Endothelial cell of umbilical vein (primary cell): ENCODE measurements at regions not wholly inside any gene's neighbourhood (a gene's known extent, or its start where the extent isn't known, plus 50 kb on each side); places are given as distances from the start of the nearest gene placed in this dataset.

ENCODE experiments used
- BruUV-seq: library from RNA; stranded (reverse); fragments of 400-500 nt; replicated peaks from 2 replicates; lab custom pipeline; 2021; lab: Mats Ljungman, UMichigan
- CTCF ChIA-PET: fragments of 300-600, 350-600 bp; sonication (Branson Sonifier 250); formaldehyde crosslinking; loops from one replicate; lab custom pipeline; 2021; ENCODE audit warnings: antibody characterized with exemption, inconsistent platforms; lab: Charles Lee
- POLR2A ChIA-PET: fragments of 300-600, 350-600 bp; sonication (Branson Sonifier 250); formaldehyde crosslinking; loops from one replicate; lab custom pipeline; 2021; ENCODE audit warnings: antibody characterized with exemption, inconsistent platforms; lab: Charles Lee
- DNase-seq: peaks from one replicate; pipeline ENCODE4 v3.0.0-alpha.2; 2011; ENCODE audit warnings: low read depth, low spot score
- FAIRE-seq: peaks from 2 replicates; lab custom pipeline; 2011; peaks lifted over from hg19 to GRCh38; lab: Jason Lieb, UNC
- H2AFZ ChIP-seq: 2 replicates; pipeline ENCODE4 v1.6.0; 2012; ENCODE audit warnings: low read depth, low read length, control low read depth, inconsistent platforms
- H3K27ac ChIP-seq: 2 replicates; pipeline ENCODE4 v1.5.1; 2011; ENCODE audit warnings: low read depth, mild to moderate bottlenecking, control low read depth, low read length, moderate library complexity; ENCODE audit not compliant: insufficient read depth
- H3K27me3 ChIP-seq, 2 experiments: 2 replicates each; pipeline versions ENCODE4 v1.6.0 to v1.6.1; 2011; ENCODE audit warnings: low read length in 2 of 2, mixed read lengths in 1 of 2; ENCODE audit not compliant: control insufficient read depth in 2 of 2, insufficient read depth in 2 of 2
- H3K36me3 ChIP-seq, 2 experiments: 2 replicates in 1 of 2; 3 replicates in 1 of 2; pipeline ENCODE4 v1.5.1; 2011; ENCODE audit warnings: low read length in 2 of 2, mild to moderate bottlenecking in 1 of 2, moderate library complexity in 1 of 2; ENCODE audit not compliant: control insufficient read depth in 2 of 2, insufficient read depth in 2 of 2; ENCODE audit errors: extremely low read depth in 1 of 2
- H3K4me1 ChIP-seq: 3 replicates; pipeline ENCODE4 v1.5.1; 2011; ENCODE audit warnings: mild to moderate bottlenecking, low read length; ENCODE audit not compliant: control insufficient read depth, insufficient read depth; ENCODE audit errors: extremely low read depth
- H3K4me2 ChIP-seq: 2 replicates; pipeline ENCODE4 v1.6.1; 2011; ENCODE audit warnings: low read length, control low read depth, mixed read lengths; ENCODE audit not compliant: insufficient read depth
- H3K4me3 ChIP-seq, 3 experiments: fragments of 200-600 bp in 1 of 3; sonication (generic), shearing (Covaris generic) in 1 of 3; replicated peaks in 1 of 3; 2 replicates each; pipeline ENCODE4 v1.5.1; 2011 to 2016; ENCODE audit warnings: control low read depth in 3 of 3, low read length in 3 of 3, mild to moderate bottlenecking in 2 of 3, inconsistent platforms in 1 of 3, low read depth in 1 of 3, moderate library complexity in 1 of 3; ENCODE audit not compliant: insufficient read depth in 1 of 3
- H3K79me2 ChIP-seq: 2 replicates; pipeline ENCODE4 v1.6.0; 2012; ENCODE audit warnings: low read length, inconsistent platforms; ENCODE audit not compliant: control insufficient read depth, insufficient read depth
- H3K9ac ChIP-seq: replicated peaks from 2 replicates; pipeline ENCODE3; 2011; ENCODE audit warnings: low read length, control low read depth; ENCODE audit not compliant: insufficient read depth; ENCODE audit errors: extremely low read depth
- H3K9me1 ChIP-seq: replicated peaks from 3 replicates; pipeline ENCODE4 v1.6.0; 2011; ENCODE audit warnings: mild to moderate bottlenecking, low read length; ENCODE audit not compliant: control insufficient read depth, insufficient read depth; ENCODE audit errors: extremely low read depth
- H3K9me3 ChIP-seq: replicated peaks from 2 replicates; pipeline ENCODE4 v1.5.1; 2012; ENCODE audit warnings: low read length, inconsistent platforms; ENCODE audit not compliant: control insufficient read depth, insufficient read depth
- H4K20me1 ChIP-seq: replicated peaks from 2 replicates; pipeline ENCODE3; 2011; ENCODE audit warnings: mild to moderate bottlenecking, low read length; ENCODE audit not compliant: control insufficient read depth, insufficient read depth; ENCODE audit errors: extremely low read depth
- EZH2 ChIP-seq: IDR thresholded peaks from 2 replicates; pipeline ENCODE4 v1.6.1; 2012; ENCODE audit warnings: borderline replicate concordance, low read depth, mild to moderate bottlenecking, moderate library complexity, low read length, inconsistent platforms; ENCODE audit not compliant: severe bottlenecking
- FOS ChIP-seq: IDR thresholded peaks from 2 replicates; pipeline ENCODE4 v1.6.1; 2011; ENCODE audit warnings: mild to moderate bottlenecking, low read length, moderate library complexity, borderline replicate concordance; ENCODE audit not compliant: insufficient read depth
- GATA2 ChIP-seq: IDR thresholded peaks from 2 replicates; pipeline ENCODE4 v1.7.0; 2011; ENCODE audit warnings: low read depth, mild to moderate bottlenecking, moderate library complexity, mixed read lengths, low read length; ENCODE audit not compliant: insufficient read length, insufficient read depth
- JUN ChIP-seq: IDR thresholded peaks from 2 replicates; pipeline ENCODE4 v1.6.1; 2011; ENCODE audit warnings: borderline replicate concordance, low read depth; ENCODE audit not compliant: insufficient read length, insufficient read depth
- MYC ChIP-seq: IDR thresholded peaks from one replicate; pipeline ENCODE4 v1.6.1; 2011; ENCODE audit warnings: mild to moderate bottlenecking, low read depth, low read length
- POLR2A ChIP-seq: IDR thresholded peaks from 2 replicates; pipeline ENCODE4 v1.6.1; 2012; ENCODE audit warnings: low read depth, mild to moderate bottlenecking, control low read depth, low read length
- POLR2AphosphoS5 ChIP-seq: IDR thresholded peaks from 2 replicates; pipeline ENCODE4 v1.6.1; 2012; ENCODE audit warnings: low read depth, mild to moderate bottlenecking, control low read depth, low read length, moderate library complexity; ENCODE audit not compliant: insufficient read depth
- dilution Hi-C: fragments of 300-500 bp; cut with MboI; formaldehyde crosslinking; loops from one replicate; pipeline ENCODE4 v1.15.0; 2019; ENCODE audit warnings: low sequenced_read_pairs; ENCODE audit not compliant: extremely low pct_ligation_motif_present
- intact Hi-C: fragments of 100-400 bp; cut with micrococcal nuclease; formaldehyde crosslinking; loops from one replicate; pipeline ENCODE4 v1.10.0; 2022
- TF ChIP-seq, protein P1 (sequence below), 2 donors: IDR thresholded peaks; 1 replicate in 1 of 2; 2 replicates in 1 of 2; pipeline ENCODE4 v1.5.1; 2011; ENCODE audit warnings: low read length in 2 of 2, mild to moderate bottlenecking in 2 of 2, moderate library complexity in 2 of 2, control low read depth in 1 of 2, inconsistent platforms in 1 of 2, low read depth in 1 of 2; ENCODE audit not compliant: insufficient read depth in 1 of 2; ENCODE audit errors: extremely low read depth in 1 of 2
- TF ChIP-seq, protein P2 (sequence below): IDR thresholded peaks from 2 replicates; pipeline ENCODE4 v1.6.1; 2011; ENCODE audit not compliant: insufficient read depth, insufficient read length

DNA sequence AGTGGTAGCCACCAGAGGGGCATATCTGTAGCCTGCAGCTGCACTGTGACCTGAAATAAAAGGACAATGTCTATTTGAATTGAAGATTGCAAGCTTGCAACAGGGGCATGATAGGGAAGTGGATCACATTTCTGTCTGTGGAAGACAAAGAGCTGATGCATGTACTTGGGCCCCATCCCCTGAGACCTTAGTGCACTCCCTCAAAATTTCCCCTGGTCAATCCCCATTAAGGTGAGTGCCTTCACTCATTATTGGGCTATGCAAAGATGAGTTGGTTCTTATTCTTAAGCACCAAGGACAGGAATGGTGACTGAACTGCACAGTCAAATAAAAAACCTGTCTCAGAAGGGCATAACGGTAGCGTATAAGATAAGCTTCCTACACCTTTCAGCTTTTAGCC lies 273.1 kb upstream of the ARSJ start:
- ChIA-PET POLR2A (interaction anchor here (1.3 kb wide), 1 partner anchor 16 kb away, joined by 4 read pairs; no protein-coding TSS in a partner anchor), CTCF (interaction anchor here (1.2 to 3.2 kb wide), 3 partner anchors 9 to 15 kb away, joined by 3 to 42 read pairs (median 7); no protein-coding TSS in a partner anchor)
- H3K9me3 ChIP-seq = no peaks in the 10 kb centered on the region
- H3K27me3 ChIP-seq = no peaks in the 10 kb centered on the region
- no peak overlapping the region for H3K4me2 ChIP-seq
- dilution Hi-C loops (no loop called here), intact Hi-C loops (no loop called here)
- no peak overlapping the region for H3K27ac ChIP-seq
- H3K9me1 ChIP-seq = no peaks in the 10 kb centered on the region
- no peaks in the 10 kb centered on the region for H3K79me2 ChIP-seq
- DNase-seq (no peak), FAIRE-seq (no peak)
- no peaks in the 10 kb centered on the region for H3K36me3 ChIP-seq
- H3K9ac ChIP-seq = no peak overlapping the region
- TF ChIP-seq JUN = no peak
- no peak for TF ChIP-seq POLR2AphosphoS5
- TF ChIP-seq, protein P1, sequence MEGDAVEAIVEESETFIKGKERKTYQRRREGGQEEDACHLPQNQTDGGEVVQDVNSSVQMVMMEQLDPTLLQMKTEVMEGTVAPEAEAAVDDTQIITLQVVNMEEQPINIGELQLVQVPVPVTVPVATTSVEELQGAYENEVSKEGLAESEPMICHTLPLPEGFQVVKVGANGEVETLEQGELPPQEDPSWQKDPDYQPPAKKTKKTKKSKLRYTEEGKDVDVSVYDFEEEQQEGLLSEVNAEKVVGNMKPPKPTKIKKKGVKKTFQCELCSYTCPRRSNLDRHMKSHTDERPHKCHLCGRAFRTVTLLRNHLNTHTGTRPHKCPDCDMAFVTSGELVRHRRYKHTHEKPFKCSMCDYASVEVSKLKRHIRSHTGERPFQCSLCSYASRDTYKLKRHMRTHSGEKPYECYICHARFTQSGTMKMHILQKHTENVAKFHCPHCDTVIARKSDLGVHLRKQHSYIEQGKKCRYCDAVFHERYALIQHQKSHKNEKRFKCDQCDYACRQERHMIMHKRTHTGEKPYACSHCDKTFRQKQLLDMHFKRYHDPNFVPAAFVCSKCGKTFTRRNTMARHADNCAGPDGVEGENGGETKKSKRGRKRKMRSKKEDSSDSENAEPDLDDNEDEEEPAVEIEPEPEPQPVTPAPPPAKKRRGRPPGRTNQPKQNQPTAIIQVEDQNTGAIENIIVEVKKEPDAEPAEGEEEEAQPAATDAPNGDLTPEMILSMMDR (IDR thresholded peaks at IDR 0.05; ENCODE audit: extremely low read depth in 1 of 2, insufficient read depth in 1 of 2, low read depth in 1 of 2, low read length in 2 of 2) = no peak
- no peak for TF ChIP-seq FOS
- no peak for TF ChIP-seq POLR2A
- no peaks in the 10 kb centered on the region for H3K4me1 ChIP-seq
- H3K4me3 ChIP-seq = no peak overlapping the region
- no TSS peak for BruUV-seq
- H2AFZ ChIP-seq = no peak overlapping the region
- H4K20me1 ChIP-seq = no peaks in the 10 kb centered on the region

DNA sequence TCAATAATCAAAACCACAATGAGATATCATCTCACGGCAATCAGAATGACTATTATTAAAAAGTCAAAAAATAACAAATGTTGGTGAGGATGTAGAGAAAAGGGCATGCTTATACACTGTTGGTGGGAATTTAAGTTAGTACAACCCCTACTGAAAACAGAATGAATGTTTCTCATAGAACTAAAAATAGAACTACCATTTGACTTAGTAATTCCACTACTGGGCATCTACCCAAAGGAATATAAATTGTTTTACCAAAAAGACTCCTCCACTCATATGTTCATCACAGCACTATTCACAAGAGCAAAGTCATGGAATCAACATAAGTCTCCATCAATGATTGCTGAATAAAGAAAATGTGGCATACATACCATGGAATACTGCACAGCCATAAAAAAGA lies 278.1 kb upstream of the ARSJ start:
- Histone ChIP-seq H3K4me3 (no peak overlapping the region), H3K79me2 (no peaks in the 10 kb centered on the region), H3K27me3 (no peaks in the 10 kb centered on the region), H3K4me1 (no peaks in the 10 kb centered on the region), H4K20me1 (no peaks in the 10 kb centered on the region), H2AFZ (no peak overlapping the region), H3K27ac (no peak overlapping the region), H3K9me1 (no peaks in the 10 kb centered on the region), H3K9ac (no peak overlapping the region), H3K36me3 (no peaks in the 10 kb centered on the region), H3K9me3 (no peaks in the 10 kb centered on the region), H3K4me2 (no peak overlapping the region)
- CTCF ChIA-PET = no interaction called here
- no TSS peak for BruUV-seq
- POLR2A ChIA-PET = no interaction called here
- dilution Hi-C loops = no loop called here
- TF ChIP-seq JUN = no peak
- no peak for TF ChIP-seq MYC
- TF ChIP-seq, protein P1 (IDR thresholded peaks at IDR 0.05; ENCODE audit: extremely low read depth in 1 of 2, insufficient read depth in 1 of 2, low read depth in 1 of 2, low read length in 2 of 2) = no peak
- TF ChIP-seq POLR2A = no peak
- no peak for TF ChIP-seq FOS
- no peak for TF ChIP-seq POLR2AphosphoS5
- TF ChIP-seq, protein P2, sequence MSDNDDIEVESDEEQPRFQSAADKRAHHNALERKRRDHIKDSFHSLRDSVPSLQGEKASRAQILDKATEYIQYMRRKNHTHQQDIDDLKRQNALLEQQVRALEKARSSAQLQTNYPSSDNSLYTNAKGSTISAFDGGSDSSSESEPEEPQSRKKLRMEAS = no peak
- no peak for TF ChIP-seq EZH2
- TF ChIP-seq GATA2 = no peak
- FAIRE-seq (no peak), DNase-seq (no peak)
- intact Hi-C loops = no loop called here
